Inferior parietal cortex (tissue), 1 donor: ENCODE measurements at regions not wholly inside any gene's neighbourhood (a gene's known extent, or its start where the extent isn't known, plus 50 kb on each side); places are given as distances from the start of the nearest gene placed in this dataset.
A peak's percentile ranks its signal among the peaks of the same experiment; 100 is the strongest.

Source experiments
- DNase-seq: peaks from one replicate; pipeline ENCODE4 v3.0.0-alpha.2; 2016; ENCODE audit errors: extremely low spot score

- no peak for DNase-seq
Measured at GRCh38 chr9:118736406-118736805, 632.8 kb downstream of the BRINP1 start.

GRCh38 chr9:118751077-118751847, 618.0 kb downstream of the BRINP1 start:
- no peak for DNase-seq

- DNase-seq: no peak
Measured at GRCh38 chr9:118751848-118752223, 617.4 kb downstream of the BRINP1 start.

- DNase-seq: no peak
Measured at GRCh38 chr9:118761016-118761790, 608.0 kb downstream of the BRINP1 start.

GRCh38 chr9:118767571-118767970, 601.7 kb downstream of the BRINP1 start:
- DNase-seq: no peak

- no peak for DNase-seq
Measured at GRCh38 chr9:118782790-118783463, 586.3 kb downstream of the BRINP1 start.

GRCh38 chr9:118784033-118784432, 585.2 kb downstream of the BRINP1 start:
- no peak for DNase-seq

- no peak for DNase-seq
Measured at GRCh38 chr9:118785456-118785855, 583.8 kb downstream of the BRINP1 start.

GRCh38 chr9:118786877-118787276, 582.4 kb downstream of the BRINP1 start:
- DNase-seq: no peak

- DNase-seq: no peak
Measured at GRCh38 chr9:118809160-118809625, 560.0 kb downstream of the BRINP1 start.

GRCh38 chr9:118829334-118829733, 539.9 kb downstream of the BRINP1 start:
- peak; percentile 9 for DNase-seq

- no peak for DNase-seq
Measured at GRCh38 chr9:118832371-118832770, 536.9 kb downstream of the BRINP1 start.

GRCh38 chr9:118836891-118837290, 532.3 kb downstream of the BRINP1 start:
- DNase-seq: no peak

GRCh38 chr9:118871531-118871930, 497.7 kb downstream of the BRINP1 start:
- no peak for DNase-seq

GRCh38 chr9:118882684-118883083, 486.6 kb downstream of the BRINP1 start:
- no peak for DNase-seq

- no peak for DNase-seq
Measured at GRCh38 chr9:118883411-118883810, 485.8 kb downstream of the BRINP1 start.

GRCh38 chr9:118891213-118891612, 478.0 kb downstream of the BRINP1 start:
- DNase-seq: no peak

- DNase-seq: no peak
Measured at GRCh38 chr9:118896324-118897000, 472.8 kb downstream of the BRINP1 start.

- DNase-seq: no peak
Measured at GRCh38 chr9:118918180-118918579, 451.1 kb downstream of the BRINP1 start.

GRCh38 chr9:118928722-118929121, 440.5 kb downstream of the BRINP1 start:
- no peak for DNase-seq

- DNase-seq: no peak
Measured at GRCh38 chr9:118929287-118929686, 439.9 kb downstream of the BRINP1 start.

GRCh38 chr9:118931941-118932340, 437.3 kb downstream of the BRINP1 start:
- DNase-seq: no peak
